Gastroesophageal sphincter (tissue), 4 donors: ENCODE measurements at regions not wholly inside any gene's neighbourhood (a gene's known extent, or its start where the extent isn't known, plus 50 kb on each side); places are given as distances from the start of the nearest gene placed in this dataset.

ENCODE experiments used
- ATAC-seq: fragments of 150-250 bp; one replicate; pipeline ENCODE4 v1.9.1; 2016; ENCODE audit warnings: mild to moderate bottlenecking, moderate library complexity
- H3K27ac ChIP-seq, 4 donors: fragments of 200-600 bp; sonication (generic) in 3 of 4; 1 replicate in 3 of 4; 2 replicates in 1 of 4; pipeline ENCODE4 v1.5.1; 2016 to 2019
- H3K27me3 ChIP-seq: fragments of 200-600 bp; sonication (generic); one replicate; pipeline ENCODE4 v1.5.1; 2019
- H3K36me3 ChIP-seq, 2 donors: fragments of 200-600 bp; sonication (generic); one replicate each; pipeline ENCODE4 v1.5.1; 2019; ENCODE audit warnings: control low read depth in 1 of 2
- H3K4me1 ChIP-seq, 3 donors: fragments of 200-600 bp; sonication (generic); 1 replicate in 2 of 3; 2 replicates in 1 of 3; pipeline ENCODE4 v1.5.1; 2016 to 2019; ENCODE audit warnings: control low read depth in 2 of 3
- H3K4me3 ChIP-seq, 2 donors: fragments of 200-600 bp; sonication (generic); one replicate each; pipeline ENCODE4 v1.5.1; 2019; ENCODE audit warnings: mild to moderate bottlenecking in 1 of 2, moderate library complexity in 1 of 2
- H3K9me3 ChIP-seq, 3 donors: fragments of 200-600 bp; sonication (generic); one replicate each; pipeline ENCODE4 v1.5.1; 2017 to 2019; ENCODE audit warnings: control low read depth in 2 of 3
- EP300 ChIP-seq: sonication (generic); formaldehyde crosslinking; IDR thresholded peaks from one replicate; pipeline ENCODE4 v1.6.1; 2017; ENCODE audit warnings: antibody characterized with exemption, mild to moderate bottlenecking
- POLR2A ChIP-seq, 2 donors: fragments of 450-650 bp; IDR thresholded peaks; one replicate each; pipeline ENCODE4 v1.6.1; 2017; ENCODE audit warnings: antibody characterized with exemption in 2 of 2, mild to moderate bottlenecking in 2 of 2, moderate library complexity in 1 of 2
- POLR2AphosphoS5 ChIP-seq: sonication (generic); formaldehyde crosslinking; IDR thresholded peaks from one replicate; pipeline ENCODE4 v1.6.1; 2017; ENCODE audit warnings: antibody characterized with exemption
- WGBS, 2 donors: methylation state at CpG; one replicate each; pipeline ENCODE4 v1.1.5; 2018; ENCODE audit warnings: low coverage in 1 of 2; 5-methylcytosine and 5-hydroxymethylcytosine counted together
- TF ChIP-seq, protein P1 (sequence below), 4 experiments: fragments of 200-600 bp in 2 of 4; fragments of 450-650 bp in 2 of 4; sonication (generic) in 1 of 4; IDR thresholded peaks; one replicate each; pipeline ENCODE4 v1.5.1; 2017 to 2019; ENCODE audit warnings: antibody characterized with exemption in 4 of 4, mild to moderate bottlenecking in 2 of 4, moderate library complexity in 2 of 4

DNA sequence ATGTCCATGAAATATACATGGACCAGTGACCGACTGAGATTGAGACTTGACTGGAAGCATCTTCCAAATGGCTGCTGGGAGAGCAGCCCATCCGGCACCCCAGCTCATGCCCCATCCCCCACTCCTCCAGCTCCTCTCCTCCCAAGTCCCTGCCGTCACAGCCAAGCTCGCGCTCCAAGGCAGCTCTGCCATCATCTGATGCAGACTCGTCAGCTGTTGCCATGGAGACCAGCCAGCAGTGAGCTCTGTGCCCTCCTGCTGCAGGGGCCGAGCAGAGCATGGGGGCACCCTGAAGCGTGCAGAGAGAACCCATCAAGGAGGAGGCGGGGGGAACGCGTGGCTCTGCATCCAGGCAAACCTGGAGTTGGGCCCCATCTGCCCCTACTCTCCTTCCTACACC is 74.5 kb upstream of the TNRC6C start:
- H3K9me3 ChIP-seq, result no peaks in the 10 kb centered on the region
- TF ChIP-seq POLR2A (IDR thresholded peaks at IDR 0.05), result no peak
- TF ChIP-seq, protein P1, sequence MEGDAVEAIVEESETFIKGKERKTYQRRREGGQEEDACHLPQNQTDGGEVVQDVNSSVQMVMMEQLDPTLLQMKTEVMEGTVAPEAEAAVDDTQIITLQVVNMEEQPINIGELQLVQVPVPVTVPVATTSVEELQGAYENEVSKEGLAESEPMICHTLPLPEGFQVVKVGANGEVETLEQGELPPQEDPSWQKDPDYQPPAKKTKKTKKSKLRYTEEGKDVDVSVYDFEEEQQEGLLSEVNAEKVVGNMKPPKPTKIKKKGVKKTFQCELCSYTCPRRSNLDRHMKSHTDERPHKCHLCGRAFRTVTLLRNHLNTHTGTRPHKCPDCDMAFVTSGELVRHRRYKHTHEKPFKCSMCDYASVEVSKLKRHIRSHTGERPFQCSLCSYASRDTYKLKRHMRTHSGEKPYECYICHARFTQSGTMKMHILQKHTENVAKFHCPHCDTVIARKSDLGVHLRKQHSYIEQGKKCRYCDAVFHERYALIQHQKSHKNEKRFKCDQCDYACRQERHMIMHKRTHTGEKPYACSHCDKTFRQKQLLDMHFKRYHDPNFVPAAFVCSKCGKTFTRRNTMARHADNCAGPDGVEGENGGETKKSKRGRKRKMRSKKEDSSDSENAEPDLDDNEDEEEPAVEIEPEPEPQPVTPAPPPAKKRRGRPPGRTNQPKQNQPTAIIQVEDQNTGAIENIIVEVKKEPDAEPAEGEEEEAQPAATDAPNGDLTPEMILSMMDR (IDR thresholded peaks at IDR 0.05), result no peak
- no peak for TF ChIP-seq POLR2AphosphoS5
- TF ChIP-seq EP300, result no peak
- no peak overlapping the region for H3K27ac ChIP-seq
- no peaks in the 10 kb centered on the region for H3K36me3 ChIP-seq
- no peaks in the 10 kb centered on the region for H3K27me3 ChIP-seq
- no CpG with 5 or more reads among the region's 11 CpGs for whole genome bisulfite sequencing, 2 donors
- H3K4me3 ChIP-seq, result no peak overlapping the region
- no peak for ATAC-seq
- peaks cover 0 to 53% (median 27%) of the 10 kb centered on the region in 3 donors for H3K4me1 ChIP-seq

DNA sequence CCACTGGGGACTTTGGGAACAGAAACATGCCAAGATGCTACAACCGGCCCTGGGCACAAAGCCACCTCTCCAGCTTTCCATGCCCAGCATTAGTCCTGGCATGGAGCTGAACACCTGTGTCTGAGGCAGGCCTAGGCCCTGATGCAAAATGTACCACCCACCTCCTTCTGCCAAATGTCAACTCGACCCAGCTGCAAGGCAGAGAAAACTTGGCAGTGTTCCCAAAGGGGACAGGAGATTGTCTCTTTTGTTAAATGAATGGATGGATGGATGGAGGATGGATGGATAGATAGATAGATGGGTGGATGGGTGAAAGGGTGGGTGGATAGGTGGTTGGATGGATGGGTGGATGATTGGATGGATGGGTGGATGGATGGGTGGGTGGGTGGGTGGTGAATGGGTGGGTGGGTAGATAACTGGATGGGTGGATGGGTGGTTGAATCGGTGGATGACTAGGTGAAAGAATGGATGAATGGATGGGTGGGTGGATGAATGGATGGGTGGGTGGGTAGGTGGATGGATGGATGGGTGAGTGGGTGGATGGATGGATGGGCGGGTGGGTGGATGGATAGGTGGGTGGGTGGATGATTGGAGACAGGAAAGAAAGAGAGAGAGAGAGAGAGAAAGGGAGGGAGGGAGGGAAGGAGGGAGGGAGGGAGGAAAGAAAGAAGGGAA is 73.4 kb upstream of the TNRC6C start:
- Histone ChIP-seq H3K4me3 (no peak overlapping the region), H3K4me1 (peaks cover 0 to 53% (median 27%) of the 10 kb centered on the region in 3 donors), H3K27ac (no peak overlapping the region), H3K27me3 (no peaks in the 10 kb centered on the region), H3K36me3 (no peaks in the 10 kb centered on the region), H3K9me3 (no peaks in the 10 kb centered on the region)
- no peak for ATAC-seq
- no CpG with 5 or more reads among the region's 4 CpGs for WGBS, 2 donors
- TF ChIP-seq POLR2A (IDR thresholded peaks at IDR 0.05) (no peak), EP300 (no peak), POLR2AphosphoS5 (no peak)
- TF ChIP-seq, protein P1 (IDR thresholded peaks at IDR 0.05), result no peak

DNA sequence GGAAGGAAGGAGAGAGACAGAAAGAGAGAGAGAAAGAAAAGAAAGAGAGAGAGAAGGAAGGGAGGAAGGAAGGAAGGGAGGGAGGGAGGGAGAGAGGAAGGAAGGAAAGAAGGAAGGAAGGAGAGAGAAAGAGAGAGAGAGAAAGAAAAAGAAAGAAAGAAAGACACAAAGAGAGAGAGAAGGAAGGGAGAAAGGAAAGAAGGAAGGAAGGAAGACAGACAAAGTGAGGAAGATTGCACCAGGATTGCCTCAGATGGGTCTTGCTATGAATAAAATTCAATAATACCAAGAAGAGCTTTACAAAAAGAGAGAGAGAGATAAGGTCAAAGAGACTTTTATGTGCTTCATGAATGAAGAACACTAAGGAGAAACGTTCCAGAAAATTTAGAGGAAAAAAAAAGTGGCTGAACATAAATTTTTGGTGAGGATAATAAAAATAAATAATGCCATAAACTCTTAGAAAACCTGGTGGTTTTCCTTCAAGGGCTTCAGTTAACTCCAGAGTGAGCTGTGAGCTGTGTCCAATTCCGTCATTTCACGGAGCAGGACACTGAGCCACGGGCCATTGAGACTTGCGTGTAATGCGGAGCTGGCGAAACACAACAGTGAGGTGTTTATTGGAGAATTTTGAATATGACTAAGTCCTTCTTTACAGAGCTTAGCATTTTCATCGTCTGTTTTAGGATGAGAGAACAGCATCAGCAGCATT is 72.7 kb upstream of the TNRC6C start:
- ATAC-seq, result no peak
- WGBS, 2 donors, result 72 to 80% methylated on average over 6 to 7 of the region's 8 CpGs
- H3K36me3 ChIP-seq, result no peaks in the 10 kb centered on the region
- peaks cover 0 to 46% (median 23%) of the 10 kb centered on the region in 3 donors for H3K4me1 ChIP-seq
- peak overlapping the region in 1 of 4 donors; percentile 82 for H3K27ac ChIP-seq
- H3K4me3 ChIP-seq, result no peak overlapping the region
- TF ChIP-seq POLR2AphosphoS5, result no peak
- TF ChIP-seq POLR2A (IDR thresholded peaks at IDR 0.05), result no peak
- TF ChIP-seq, protein P1 (IDR thresholded peaks at IDR 0.05), result no peak
- no peak for TF ChIP-seq EP300
- no peaks in the 10 kb centered on the region for H3K27me3 ChIP-seq
- H3K9me3 ChIP-seq, result no peaks in the 10 kb centered on the region

DNA sequence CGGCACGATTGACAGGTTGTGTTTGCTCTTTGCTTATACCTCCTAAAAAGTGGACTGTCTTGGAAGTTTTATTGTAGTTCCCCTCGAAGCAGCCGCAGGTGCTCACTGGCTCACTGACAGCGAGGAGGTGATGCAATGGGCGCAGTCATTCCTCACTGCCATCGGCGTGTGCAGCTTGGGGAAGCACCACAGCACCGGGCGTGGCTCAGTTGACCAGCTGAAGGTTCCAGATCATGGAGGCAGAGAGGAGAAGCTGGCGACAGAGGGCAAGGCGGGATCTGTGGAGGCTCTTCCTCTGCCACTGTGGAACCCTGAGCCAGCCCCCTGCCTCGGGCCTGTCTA is 72.1 kb upstream of the TNRC6C start:
- peaks cover 0 to 40% (median 18%) of the 10 kb centered on the region in 3 donors for H3K4me1 ChIP-seq
- H3K27ac ChIP-seq, result peak overlapping the region in 2 of 4 donors; percentile 82 to 85
- no peaks in the 10 kb centered on the region for H3K27me3 ChIP-seq
- 55 to 92% methylated on average over 2 to 3 of the region's 13 CpGs for WGBS, 2 donors
- H3K36me3 ChIP-seq, result no peaks in the 10 kb centered on the region
- TF ChIP-seq EP300 (no peak), POLR2A (IDR thresholded peaks at IDR 0.05) (no peak), POLR2AphosphoS5 (no peak)
- TF ChIP-seq, protein P1 (IDR thresholded peaks at IDR 0.05), result no peak
- H3K4me3 ChIP-seq, result no peak overlapping the region
- no peaks in the 10 kb centered on the region for H3K9me3 ChIP-seq
- no peak for ATAC-seq

DNA sequence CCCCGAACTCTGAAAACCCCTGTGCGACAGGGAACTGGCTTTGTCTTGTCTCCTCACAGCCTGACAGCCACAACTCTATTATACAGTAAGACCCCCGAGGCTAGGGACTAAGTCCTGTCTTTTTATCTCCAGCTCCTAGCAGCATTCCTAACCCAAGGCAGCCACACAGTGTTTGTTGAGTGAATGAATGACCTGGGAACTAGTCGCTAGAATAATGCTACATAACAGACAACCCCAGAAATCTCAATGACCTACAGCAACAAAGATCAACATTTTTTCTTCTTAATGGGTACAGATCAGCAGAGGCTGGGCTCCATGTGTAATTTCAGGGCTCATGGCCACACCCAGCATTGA is 71.4 kb upstream of the TNRC6C start:
- WGBS, 2 donors, result 75% methylated on average over 1 of the region's 4 CpGs; no CpG with 5 or more reads in 1 of the 2 donors
- Histone ChIP-seq H3K36me3 (no peaks in the 10 kb centered on the region), H3K9me3 (no peaks in the 10 kb centered on the region), H3K27me3 (no peaks in the 10 kb centered on the region), H3K4me1 (peaks cover 0 to 33% (median 10%) of the 10 kb centered on the region in 3 donors), H3K4me3 (peak overlapping the region; percentile 35 to 67), H3K27ac (peak overlapping the region in 3 of 4 donors; percentile 80 to 85 (median 82))
- no peak for ATAC-seq
- TF ChIP-seq POLR2A (IDR thresholded peaks at IDR 0.05) (no peak), EP300 (no peak), POLR2AphosphoS5 (no peak)
- TF ChIP-seq, protein P1 (IDR thresholded peaks at IDR 0.05), result no peak
